ENCODE measurements at regions not wholly inside any gene's neighbourhood (a gene's known extent, or its start where the extent isn't known, plus 50 kb on each side); places are given as distances from the start of the nearest gene placed in this dataset.

DNA sequence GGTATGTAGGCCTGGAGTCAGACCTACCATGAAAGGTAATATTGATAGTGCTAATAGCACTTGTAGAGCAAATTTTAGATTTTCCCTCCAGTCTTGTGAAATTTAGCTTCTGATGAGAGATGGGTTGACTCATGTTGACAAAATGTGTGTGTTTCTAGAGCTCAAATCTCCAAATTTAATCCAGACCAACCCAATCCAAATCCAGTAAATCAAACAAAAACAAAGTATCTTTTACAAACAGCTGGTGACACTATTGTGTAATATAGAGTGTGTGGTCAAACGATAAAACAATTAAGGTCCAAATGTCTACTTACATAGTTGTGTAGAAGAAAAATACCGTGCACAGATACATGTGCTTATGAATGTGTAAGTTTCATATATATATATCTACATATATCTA lies 63.4 kb upstream of the KITLG start:
- TF ChIP-seq, protein P1, sequence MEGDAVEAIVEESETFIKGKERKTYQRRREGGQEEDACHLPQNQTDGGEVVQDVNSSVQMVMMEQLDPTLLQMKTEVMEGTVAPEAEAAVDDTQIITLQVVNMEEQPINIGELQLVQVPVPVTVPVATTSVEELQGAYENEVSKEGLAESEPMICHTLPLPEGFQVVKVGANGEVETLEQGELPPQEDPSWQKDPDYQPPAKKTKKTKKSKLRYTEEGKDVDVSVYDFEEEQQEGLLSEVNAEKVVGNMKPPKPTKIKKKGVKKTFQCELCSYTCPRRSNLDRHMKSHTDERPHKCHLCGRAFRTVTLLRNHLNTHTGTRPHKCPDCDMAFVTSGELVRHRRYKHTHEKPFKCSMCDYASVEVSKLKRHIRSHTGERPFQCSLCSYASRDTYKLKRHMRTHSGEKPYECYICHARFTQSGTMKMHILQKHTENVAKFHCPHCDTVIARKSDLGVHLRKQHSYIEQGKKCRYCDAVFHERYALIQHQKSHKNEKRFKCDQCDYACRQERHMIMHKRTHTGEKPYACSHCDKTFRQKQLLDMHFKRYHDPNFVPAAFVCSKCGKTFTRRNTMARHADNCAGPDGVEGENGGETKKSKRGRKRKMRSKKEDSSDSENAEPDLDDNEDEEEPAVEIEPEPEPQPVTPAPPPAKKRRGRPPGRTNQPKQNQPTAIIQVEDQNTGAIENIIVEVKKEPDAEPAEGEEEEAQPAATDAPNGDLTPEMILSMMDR (IDR thresholded peaks at IDR 0.05) = no peak
- no peak for TF ChIP-seq POLR2A (IDR thresholded peaks at IDR 0.05)
- TF ChIP-seq EP300 (IDR thresholded peaks at IDR 0.05) = no peak

All from ovary (tissue), 3 donors.